OCI-LY7 (cell line): ENCODE measurements at regions not wholly inside any gene's neighbourhood (a gene's known extent, or its start where the extent isn't known, plus 50 kb on each side); places are given as distances from the start of the nearest gene placed in this dataset.

Experiments
- EZH2phosphoT487 ChIP-seq: fragments of 200-600 bp; sonication (generic); IDR thresholded peaks from 2 replicates; pipeline ENCODE4 v1.6.1; 2018; ENCODE audit warnings: low read depth, borderline replicate concordance, mild to moderate bottlenecking, mixed run types, antibody characterized with exemption, low read length, moderate library complexity, mixed read lengths
- TF ChIP-seq, protein P1 (sequence below): fragments of 200-600 bp; sonication (generic); conservative IDR thresholded peaks from 2 replicates; pipeline ENCODE4 v1.5.1; 2014; ENCODE audit warnings: mild to moderate bottlenecking, antibody characterized with exemption, low read length, moderate library complexity, mixed read lengths

DNA sequence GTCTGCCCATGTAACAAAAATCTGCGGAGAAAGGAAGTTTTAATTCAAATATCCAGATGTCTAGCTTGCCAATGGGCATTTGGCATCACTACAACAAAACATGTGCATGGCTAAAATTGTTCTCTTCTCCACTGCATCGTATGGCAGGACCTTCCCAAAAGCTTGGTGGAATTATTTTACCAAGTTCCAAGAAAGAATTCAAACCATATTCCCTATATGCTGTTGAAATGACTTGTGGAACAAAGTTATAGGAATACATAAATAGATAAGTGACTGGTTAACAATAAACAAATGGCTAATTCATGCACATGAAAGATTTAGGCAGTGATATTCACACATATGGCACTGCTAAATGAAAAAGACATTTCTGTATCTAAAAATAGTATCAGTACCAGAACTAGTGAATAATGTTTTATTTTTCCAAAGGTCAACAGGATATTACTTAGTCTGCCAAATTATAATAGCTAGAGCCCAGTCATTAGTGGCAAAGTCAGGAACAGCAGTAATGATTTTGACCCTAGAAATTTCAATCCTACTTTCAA lies 425.4 kb upstream of the VRK2 start:
- TF ChIP-seq, protein P1, sequence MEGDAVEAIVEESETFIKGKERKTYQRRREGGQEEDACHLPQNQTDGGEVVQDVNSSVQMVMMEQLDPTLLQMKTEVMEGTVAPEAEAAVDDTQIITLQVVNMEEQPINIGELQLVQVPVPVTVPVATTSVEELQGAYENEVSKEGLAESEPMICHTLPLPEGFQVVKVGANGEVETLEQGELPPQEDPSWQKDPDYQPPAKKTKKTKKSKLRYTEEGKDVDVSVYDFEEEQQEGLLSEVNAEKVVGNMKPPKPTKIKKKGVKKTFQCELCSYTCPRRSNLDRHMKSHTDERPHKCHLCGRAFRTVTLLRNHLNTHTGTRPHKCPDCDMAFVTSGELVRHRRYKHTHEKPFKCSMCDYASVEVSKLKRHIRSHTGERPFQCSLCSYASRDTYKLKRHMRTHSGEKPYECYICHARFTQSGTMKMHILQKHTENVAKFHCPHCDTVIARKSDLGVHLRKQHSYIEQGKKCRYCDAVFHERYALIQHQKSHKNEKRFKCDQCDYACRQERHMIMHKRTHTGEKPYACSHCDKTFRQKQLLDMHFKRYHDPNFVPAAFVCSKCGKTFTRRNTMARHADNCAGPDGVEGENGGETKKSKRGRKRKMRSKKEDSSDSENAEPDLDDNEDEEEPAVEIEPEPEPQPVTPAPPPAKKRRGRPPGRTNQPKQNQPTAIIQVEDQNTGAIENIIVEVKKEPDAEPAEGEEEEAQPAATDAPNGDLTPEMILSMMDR, result no peak
- no peak for TF ChIP-seq EZH2phosphoT487
